WTC11 (cell line): ENCODE measurements at regions not wholly inside any gene's neighbourhood (a gene's known extent, or its start where the extent isn't known, plus 50 kb on each side); places are given as distances from the start of the nearest gene placed in this dataset.

Experiments
- ATAC-seq: fragments of 200-7000 bp; cut with Tn5 transposase; 2 replicates; pipeline ENCODE4 v1.10.0; 2021; ENCODE audit warnings: mild to moderate bottlenecking, moderate library complexity
- CTCF ChIA-PET: fragments of 300-600 bp; sonication (Branson Sonifier 250); formaldehyde crosslinking; loops from one replicate; lab custom pipeline; 2021; ENCODE audit warnings: antibody characterized with exemption; lab: Charles Lee
- POLR2A ChIA-PET: fragments of 350-600 bp; sonication (Branson Sonifier 250); formaldehyde crosslinking; loops from one replicate; lab custom pipeline; 2021; ENCODE audit warnings: antibody characterized with exemption; lab: Charles Lee
- DNase-seq: peaks from one replicate; pipeline ENCODE4 v3.0.0; 2021; ENCODE audit warnings: low spot score
- H3K27ac Mint-ChIP-seq: 2 replicates; pipeline ENCODE4 v1.8.0; 2021; ENCODE audit warnings: mixed read lengths
- H3K27me3 Mint-ChIP-seq: 2 replicates; pipeline ENCODE4 v1.8.0; 2021; ENCODE audit warnings: low read depth, mild to moderate bottlenecking, moderate library complexity, mixed read lengths
- H3K36me3 Mint-ChIP-seq: 2 replicates; pipeline ENCODE4 v1.8.0; 2021; ENCODE audit warnings: mixed read lengths
- H3K4me1 Mint-ChIP-seq: 2 replicates; pipeline ENCODE4 v1.8.0; 2022; ENCODE audit warnings: mixed read lengths
- H3K4me3 Mint-ChIP-seq: 2 replicates; pipeline ENCODE4 v1.8.0; 2021; ENCODE audit warnings: mild to moderate bottlenecking, moderate library complexity, mixed read lengths
- H3K9me3 Mint-ChIP-seq: 2 replicates; pipeline ENCODE4 v1.8.0; 2021; ENCODE audit warnings: mixed read lengths
- GTF2I ChIP-seq: fragments of 250-450 bp; sonication (Bioruptor Pico); conservative IDR thresholded peaks from 2 replicates; pipeline ENCODE4 v1.4.0; 2021; ENCODE audit warnings: mild to moderate bottlenecking
- IRF2 ChIP-seq: sonication (generic); formaldehyde crosslinking; IDR thresholded peaks from 2 replicates; pipeline ENCODE4 v1.8.0; 2022; ENCODE audit warnings: low read depth, missing genetic modification reagents, borderline replicate concordance
- MXD4 ChIP-seq: fragments of 250-450 bp; sonication (Bioruptor Pico); IDR thresholded peaks from 2 replicates; pipeline ENCODE4 v1.8.0; 2021; ENCODE audit warnings: mild to moderate bottlenecking, moderate library complexity, borderline replicate concordance
- NFATC4 ChIP-seq: fragments of 250-450 bp; sonication (Bioruptor Pico); IDR thresholded peaks from 2 replicates; pipeline ENCODE4 v1.9.0; 2021; ENCODE audit warnings: mild to moderate bottlenecking
- NFYB ChIP-seq: sonication (generic); formaldehyde crosslinking; conservative IDR thresholded peaks from 2 replicates; pipeline ENCODE4 v1.8.0; 2022; ENCODE audit warnings: low read depth, missing genetic modification reagents
- SOX15 ChIP-seq: fragments of 250-450 bp; sonication (Bioruptor Pico); IDR thresholded peaks from 2 replicates; pipeline ENCODE4 v1.9.0; 2021; ENCODE audit warnings: mild to moderate bottlenecking
- SP1 ChIP-seq: sonication (generic); formaldehyde crosslinking; conservative IDR thresholded peaks from 2 replicates; pipeline ENCODE4 v1.8.1; 2022; ENCODE audit warnings: missing genetic modification reagents
- TCF7 ChIP-seq: sonication (generic); formaldehyde crosslinking; IDR thresholded peaks from 2 replicates; pipeline ENCODE4 v1.8.0; 2022; ENCODE audit warnings: mild to moderate bottlenecking, low read depth, missing genetic modification reagents, moderate library complexity
- TEAD1 ChIP-seq: sonication (generic); formaldehyde crosslinking; IDR thresholded peaks from 2 replicates; pipeline ENCODE4 v1.8.0; 2022; ENCODE audit warnings: mild to moderate bottlenecking, missing genetic modification reagents
- ZNF396 ChIP-seq: fragments of 250-450 bp; sonication (Bioruptor Pico); IDR thresholded peaks from 2 replicates; pipeline ENCODE4 v1.8.0; 2021; ENCODE audit warnings: mild to moderate bottlenecking, moderate library complexity, borderline replicate concordance
- ZNF423 ChIP-seq: fragments of 250-450 bp; sonication (Bioruptor Pico); IDR thresholded peaks from 2 replicates; pipeline ENCODE4 v2.1.2; 2022; ENCODE audit warnings: mild to moderate bottlenecking, moderate library complexity
- ZSCAN18 ChIP-seq: fragments of 250-450 bp; sonication (Bioruptor Pico); IDR thresholded peaks from 2 replicates; pipeline ENCODE4 v2.1.2; 2022; ENCODE audit warnings: mild to moderate bottlenecking, moderate library complexity
- TF ChIP-seq, protein P1 (sequence below): fragments of 250-450 bp; sonication (Bioruptor Pico); IDR thresholded peaks from 2 replicates; pipeline ENCODE4 v1.9.0; 2021; ENCODE audit warnings: mild to moderate bottlenecking, borderline replicate concordance
- TF ChIP-seq, protein P2 (sequence below): fragments of 250-450 bp; sonication (Bioruptor Pico); IDR thresholded peaks from 2 replicates; pipeline ENCODE4 v1.8.0; 2021; ENCODE audit warnings: mild to moderate bottlenecking
- TF ChIP-seq, protein P3 (sequence below): sonication (generic); formaldehyde crosslinking; conservative IDR thresholded peaks from 2 replicates; pipeline ENCODE4 v1.8.1; 2022; ENCODE audit warnings: mild to moderate bottlenecking, missing genetic modification reagents
- TF ChIP-seq, protein P4 (sequence below): fragments of 250-450 bp; sonication (Bioruptor Pico); IDR thresholded peaks from 2 replicates; pipeline ENCODE4 v1.9.0; 2021; ENCODE audit warnings: mild to moderate bottlenecking
- TF ChIP-seq, protein P5 (sequence below): fragments of 250-450 bp; sonication (Bioruptor Pico); IDR thresholded peaks from 2 replicates; pipeline ENCODE4 v1.9.0; 2021; ENCODE audit warnings: mild to moderate bottlenecking

- CTCF ChIA-PET: interaction anchor here (0.9 kb wide), 1 partner anchor 13 kb away, joined by 4 read pairs; no protein-coding TSS in a partner anchor
- Mint-ChIP-seq H3K9me3 (peaks cover 9% of the 10 kb centered on the region), H3K4me3 (no peak overlapping the region), H3K36me3 (no peaks in the 10 kb centered on the region), H3K4me1 (peaks cover 19% of the 10 kb centered on the region), H3K27me3 (no peaks in the 10 kb centered on the region), H3K27ac (no peak overlapping the region)
- POLR2A ChIA-PET: no interaction called here
- TF ChIP-seq SP1 (CRISPR knock-in tag): no peak
- ATAC-seq (no peak), DNase-seq (no peak)
These were observed 311.0 kb downstream of the MRPL39 start for GRCh38 chr21:25296252-25296651.

DNA sequence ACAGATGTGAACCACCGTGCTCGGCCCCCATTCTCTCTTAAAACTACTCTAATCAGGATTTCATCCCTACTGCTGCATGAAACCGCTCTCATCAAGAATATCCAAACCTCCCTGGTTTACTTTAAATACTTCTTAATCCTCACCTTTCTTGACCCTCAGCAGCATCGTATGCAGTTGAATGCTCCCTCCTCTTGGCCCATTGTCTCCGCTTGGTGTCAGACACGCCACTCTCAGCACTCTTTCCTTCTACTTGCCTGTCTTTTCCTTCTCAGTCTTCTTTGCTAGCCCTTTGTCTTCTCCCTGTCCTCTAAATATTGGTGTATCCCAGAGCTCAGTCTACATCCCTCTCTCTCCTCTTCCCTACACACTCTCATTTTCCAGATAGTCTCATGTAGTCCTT, 314.9 kb downstream of the MRPL39 start:
- H3K27ac Mint-ChIP-seq: no peak overlapping the region

More for the DNA sequence above, 314.9 kb downstream of the MRPL39 start:
- DNase-seq (no peak), ATAC-seq (peak; percentile 46)
- ChIA-PET POLR2A (no interaction called here), CTCF (no interaction called here)
- Mint-ChIP-seq H3K9me3 (peaks cover 3% of the 10 kb centered on the region), H3K36me3 (no peaks in the 10 kb centered on the region), H3K4me1 (peaks cover 12% of the 10 kb centered on the region), H3K27me3 (no peaks in the 10 kb centered on the region), H3K4me3 (no peak overlapping the region)
- TF ChIP-seq ZSCAN18: no peak
- TF ChIP-seq TCF7 (CRISPR knock-in tag): no peak
- no peak for TF ChIP-seq TEAD1 (CRISPR knock-in tag)
- TF ChIP-seq, protein P1, sequence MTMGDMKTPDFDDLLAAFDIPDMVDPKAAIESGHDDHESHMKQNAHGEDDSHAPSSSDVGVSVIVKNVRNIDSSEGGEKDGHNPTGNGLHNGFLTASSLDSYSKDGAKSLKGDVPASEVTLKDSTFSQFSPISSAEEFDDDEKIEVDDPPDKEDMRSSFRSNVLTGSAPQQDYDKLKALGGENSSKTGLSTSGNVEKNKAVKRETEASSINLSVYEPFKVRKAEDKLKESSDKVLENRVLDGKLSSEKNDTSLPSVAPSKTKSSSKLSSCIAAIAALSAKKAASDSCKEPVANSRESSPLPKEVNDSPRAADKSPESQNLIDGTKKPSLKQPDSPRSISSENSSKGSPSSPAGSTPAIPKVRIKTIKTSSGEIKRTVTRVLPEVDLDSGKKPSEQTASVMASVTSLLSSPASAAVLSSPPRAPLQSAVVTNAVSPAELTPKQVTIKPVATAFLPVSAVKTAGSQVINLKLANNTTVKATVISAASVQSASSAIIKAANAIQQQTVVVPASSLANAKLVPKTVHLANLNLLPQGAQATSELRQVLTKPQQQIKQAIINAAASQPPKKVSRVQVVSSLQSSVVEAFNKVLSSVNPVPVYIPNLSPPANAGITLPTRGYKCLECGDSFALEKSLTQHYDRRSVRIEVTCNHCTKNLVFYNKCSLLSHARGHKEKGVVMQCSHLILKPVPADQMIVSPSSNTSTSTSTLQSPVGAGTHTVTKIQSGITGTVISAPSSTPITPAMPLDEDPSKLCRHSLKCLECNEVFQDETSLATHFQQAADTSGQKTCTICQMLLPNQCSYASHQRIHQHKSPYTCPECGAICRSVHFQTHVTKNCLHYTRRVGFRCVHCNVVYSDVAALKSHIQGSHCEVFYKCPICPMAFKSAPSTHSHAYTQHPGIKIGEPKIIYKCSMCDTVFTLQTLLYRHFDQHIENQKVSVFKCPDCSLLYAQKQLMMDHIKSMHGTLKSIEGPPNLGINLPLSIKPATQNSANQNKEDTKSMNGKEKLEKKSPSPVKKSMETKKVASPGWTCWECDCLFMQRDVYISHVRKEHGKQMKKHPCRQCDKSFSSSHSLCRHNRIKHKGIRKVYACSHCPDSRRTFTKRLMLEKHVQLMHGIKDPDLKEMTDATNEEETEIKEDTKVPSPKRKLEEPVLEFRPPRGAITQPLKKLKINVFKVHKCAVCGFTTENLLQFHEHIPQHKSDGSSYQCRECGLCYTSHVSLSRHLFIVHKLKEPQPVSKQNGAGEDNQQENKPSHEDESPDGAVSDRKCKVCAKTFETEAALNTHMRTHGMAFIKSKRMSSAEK: no peak
- TF ChIP-seq, protein P2, sequence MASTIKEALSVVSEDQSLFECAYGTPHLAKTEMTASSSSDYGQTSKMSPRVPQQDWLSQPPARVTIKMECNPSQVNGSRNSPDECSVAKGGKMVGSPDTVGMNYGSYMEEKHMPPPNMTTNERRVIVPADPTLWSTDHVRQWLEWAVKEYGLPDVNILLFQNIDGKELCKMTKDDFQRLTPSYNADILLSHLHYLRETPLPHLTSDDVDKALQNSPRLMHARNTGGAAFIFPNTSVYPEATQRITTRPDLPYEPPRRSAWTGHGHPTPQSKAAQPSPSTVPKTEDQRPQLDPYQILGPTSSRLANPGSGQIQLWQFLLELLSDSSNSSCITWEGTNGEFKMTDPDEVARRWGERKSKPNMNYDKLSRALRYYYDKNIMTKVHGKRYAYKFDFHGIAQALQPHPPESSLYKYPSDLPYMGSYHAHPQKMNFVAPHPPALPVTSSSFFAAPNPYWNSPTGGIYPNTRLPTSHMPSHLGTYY: no peak
- TF ChIP-seq ZNF423 (CRISPR knock-in tag): no peak
- TF ChIP-seq GTF2I (CRISPR knock-in tag): no peak
- no peak for TF ChIP-seq MXD4 (CRISPR knock-in tag)
- no peak for TF ChIP-seq ZNF396
- TF ChIP-seq, protein P3, sequence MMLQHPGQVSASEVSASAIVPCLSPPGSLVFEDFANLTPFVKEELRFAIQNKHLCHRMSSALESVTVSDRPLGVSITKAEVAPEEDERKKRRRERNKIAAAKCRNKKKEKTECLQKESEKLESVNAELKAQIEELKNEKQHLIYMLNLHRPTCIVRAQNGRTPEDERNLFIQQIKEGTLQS: no peak
- no peak for TF ChIP-seq NFATC4 (CRISPR knock-in tag)
- no peak for TF ChIP-seq NFYB (CRISPR knock-in tag)
- TF ChIP-seq IRF2 (CRISPR knock-in tag): no peak
- TF ChIP-seq SOX15: no peak
- TF ChIP-seq, protein P4, sequence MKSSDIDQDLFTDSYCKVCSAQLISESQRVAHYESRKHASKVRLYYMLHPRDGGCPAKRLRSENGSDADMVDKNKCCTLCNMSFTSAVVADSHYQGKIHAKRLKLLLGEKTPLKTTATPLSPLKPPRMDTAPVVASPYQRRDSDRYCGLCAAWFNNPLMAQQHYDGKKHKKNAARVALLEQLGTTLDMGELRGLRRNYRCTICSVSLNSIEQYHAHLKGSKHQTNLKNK (CRISPR knock-in tag): no peak
- TF ChIP-seq, protein P5, sequence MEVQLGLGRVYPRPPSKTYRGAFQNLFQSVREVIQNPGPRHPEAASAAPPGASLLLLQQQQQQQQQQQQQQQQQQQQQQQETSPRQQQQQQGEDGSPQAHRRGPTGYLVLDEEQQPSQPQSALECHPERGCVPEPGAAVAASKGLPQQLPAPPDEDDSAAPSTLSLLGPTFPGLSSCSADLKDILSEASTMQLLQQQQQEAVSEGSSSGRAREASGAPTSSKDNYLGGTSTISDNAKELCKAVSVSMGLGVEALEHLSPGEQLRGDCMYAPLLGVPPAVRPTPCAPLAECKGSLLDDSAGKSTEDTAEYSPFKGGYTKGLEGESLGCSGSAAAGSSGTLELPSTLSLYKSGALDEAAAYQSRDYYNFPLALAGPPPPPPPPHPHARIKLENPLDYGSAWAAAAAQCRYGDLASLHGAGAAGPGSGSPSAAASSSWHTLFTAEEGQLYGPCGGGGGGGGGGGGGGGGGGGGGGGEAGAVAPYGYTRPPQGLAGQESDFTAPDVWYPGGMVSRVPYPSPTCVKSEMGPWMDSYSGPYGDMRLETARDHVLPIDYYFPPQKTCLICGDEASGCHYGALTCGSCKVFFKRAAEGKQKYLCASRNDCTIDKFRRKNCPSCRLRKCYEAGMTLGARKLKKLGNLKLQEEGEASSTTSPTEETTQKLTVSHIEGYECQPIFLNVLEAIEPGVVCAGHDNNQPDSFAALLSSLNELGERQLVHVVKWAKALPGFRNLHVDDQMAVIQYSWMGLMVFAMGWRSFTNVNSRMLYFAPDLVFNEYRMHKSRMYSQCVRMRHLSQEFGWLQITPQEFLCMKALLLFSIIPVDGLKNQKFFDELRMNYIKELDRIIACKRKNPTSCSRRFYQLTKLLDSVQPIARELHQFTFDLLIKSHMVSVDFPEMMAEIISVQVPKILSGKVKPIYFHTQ (CRISPR knock-in tag): no peak
